ENCODE measurements at regions not wholly inside any gene's neighbourhood (a gene's known extent, or its start where the extent isn't known, plus 50 kb on each side); places are given as distances from the start of the nearest gene placed in this dataset.

- no peak for TF ChIP-seq CTCF (IDR thresholded peaks at IDR 0.05)
- no peak for TF ChIP-seq EZH2 (IDR thresholded peaks at IDR 0.05)
Measured at GRCh38 chr3:21055015-21055414, 696.0 kb downstream of the ZNF385D start.
